B cell (primary cell): ENCODE measurements at regions not wholly inside any gene's neighbourhood (a gene's known extent, or its start where the extent isn't known, plus 50 kb on each side); places are given as distances from the start of the nearest gene placed in this dataset.

Experiments used
- ATAC-seq: fragments of 200-7000 bp; cut with Tn5 transposase; one replicate; pipeline ENCODE4 v1.10.0; 2021; ENCODE audit warnings: low read depth, mild to moderate bottlenecking, moderate number of reproducible peaks, moderate library complexity
- CTCF ChIA-PET: fragments of 350-600 bp; sonication (Branson Sonifier 250); formaldehyde crosslinking; loops from one replicate; lab custom pipeline; 2021; ENCODE audit warnings: antibody characterized with exemption, inconsistent platforms; lab: Charles Lee
- POLR2A ChIA-PET: fragments of 350-600 bp; sonication (Branson Sonifier 250); formaldehyde crosslinking; loops from one replicate; lab custom pipeline; 2021; ENCODE audit warnings: antibody characterized with exemption; lab: Charles Lee
- DNase-seq: peaks from one replicate; pipeline ENCODE4 v3.0.0; 2013
- H2AFZ ChIP-seq: 2 replicates; pipeline ENCODE4 v1.6.1; 2012; ENCODE audit warnings: mild to moderate bottlenecking, low read depth, low read length; ENCODE audit not compliant: insufficient read depth, poor library complexity, severe bottlenecking
- H3K27ac ChIP-seq, 2 donors: 1 replicate in 1 of 2; 2 replicates in 1 of 2; pipeline ENCODE4 v1.5.1; 2012 to 2013; ENCODE audit warnings: low read length in 2 of 2, mild to moderate bottlenecking in 2 of 2, moderate library complexity in 1 of 2
- H3K27me3 ChIP-seq, 4 experiments: fragments of 200-600 bp in 1 of 4; sonication (generic) in 1 of 4; replicated peaks in 1 of 4; 1 replicate in 2 of 4; 2 replicates in 2 of 4; pipeline versions ENCODE4 v1.6.1 to v1.7.0; 2013 to 2016; ENCODE audit warnings: low read length in 3 of 4, mild to moderate bottlenecking in 2 of 4, mixed read lengths in 1 of 4, moderate library complexity in 1 of 4; ENCODE audit not compliant: insufficient read depth in 4 of 4, control insufficient read depth in 3 of 4; ENCODE audit errors: control extremely low read depth in 1 of 4
- H3K36me3 ChIP-seq, 2 experiments: replicated peaks in 1 of 2; 1 replicate in 1 of 2; 2 replicates in 1 of 2; pipeline versions ENCODE4 v1.6.1 to v1.7.1; 2013; ENCODE audit warnings: low read length in 1 of 2; ENCODE audit not compliant: insufficient read depth in 2 of 2, control insufficient read depth in 1 of 2; ENCODE audit errors: control extremely low read depth in 1 of 2, extremely low read depth in 1 of 2
- H3K4me1 ChIP-seq, 2 donors: fragments of 200-600 bp in 1 of 2; sonication (generic) in 1 of 2; 1 replicate in 1 of 2; 2 replicates in 1 of 2; pipeline versions ENCODE4 v1.5.1 to v1.6.1; 2013 to 2017; ENCODE audit warnings: low read length in 2 of 2; ENCODE audit not compliant: control insufficient read depth in 2 of 2, insufficient read depth in 2 of 2
- H3K4me2 ChIP-seq: replicated peaks from 2 replicates; pipeline ENCODE3; 2012; ENCODE audit warnings: mild to moderate bottlenecking, low read depth, low read length; ENCODE audit not compliant: poor library complexity, severe bottlenecking
- H3K4me3 ChIP-seq, 5 experiments: fragments of 200-600 bp in 1 of 5; sonication (generic) in 1 of 5; 1 replicate in 3 of 5; 2 replicates in 2 of 5; pipeline versions ENCODE4 v1.5.1 to v1.7.0; 2011 to 2016; ENCODE audit warnings: low read length in 4 of 5, mild to moderate bottlenecking in 4 of 5, low read depth in 2 of 5, control low read depth in 1 of 5, moderate library complexity in 1 of 5; ENCODE audit not compliant: insufficient read depth in 1 of 5; ENCODE audit errors: control extremely low read depth in 1 of 5, extremely low read depth in 1 of 5
- H3K79me2 ChIP-seq: fragments of 200-600 bp; sonication (generic); one replicate; pipeline ENCODE4 v1.6.0; 2016; ENCODE audit warnings: low read length; ENCODE audit not compliant: control insufficient read depth, insufficient read depth
- H3K9ac ChIP-seq: fragments of 200-600 bp; sonication (generic); 2 replicates; pipeline ENCODE4 v1.6.1; 2017; ENCODE audit warnings: mild to moderate bottlenecking, low read length, moderate library complexity
- H3K9me3 ChIP-seq, 3 donors: one replicate each; pipeline versions ENCODE4 v1.6.1 to v1.7.1; 2013; ENCODE audit warnings: low read length in 2 of 3; ENCODE audit not compliant: control insufficient read depth in 2 of 3, insufficient read depth in 1 of 3; ENCODE audit errors: control extremely low read depth in 1 of 3
- H4K20me1 ChIP-seq: 2 replicates; pipeline ENCODE4 v1.6.0; 2012; ENCODE audit warnings: mild to moderate bottlenecking, low read length; ENCODE audit not compliant: insufficient read depth, control insufficient read depth, poor library complexity, severe bottlenecking
- H3K27ac Mint-ChIP-seq: one replicate; pipeline ENCODE4 v1.8.0; 2021; ENCODE audit warnings: mixed read lengths
- H3K27me3 Mint-ChIP-seq: one replicate; pipeline ENCODE4 v1.8.0; 2021; ENCODE audit warnings: mixed read lengths
- H3K4me1 Mint-ChIP-seq: one replicate; pipeline ENCODE4 v1.8.0; 2021; ENCODE audit warnings: mixed read lengths
- H3K4me3 Mint-ChIP-seq: one replicate; pipeline ENCODE4 v1.8.0; 2021; ENCODE audit warnings: mixed read lengths
- H3K9me3 Mint-ChIP-seq: one replicate; pipeline ENCODE4 v1.8.0; 2022; ENCODE audit warnings: mixed read lengths; ENCODE audit not compliant: insufficient read depth
- CTCF ChIP-seq: fragments of 200-600 bp; IDR thresholded peaks from one replicate; pipeline ENCODE4 v1.8.0; 2022; ENCODE audit warnings: antibody characterized with exemption, mild to moderate bottlenecking
- EZH2 ChIP-seq: IDR thresholded peaks from 2 replicates; pipeline ENCODE4 v1.6.1; 2012; ENCODE audit warnings: borderline replicate concordance, low read depth, mild to moderate bottlenecking, moderate library complexity, low read length; ENCODE audit not compliant: insufficient read depth, poor library complexity, severe bottlenecking
- WGBS: methylation state at CpG from one replicate; pipeline ENCODE4 v1.1.5; 2013; ENCODE audit warnings: missing lambda C conversion rate; ENCODE audit not compliant: insufficient coverage; 5-methylcytosine and 5-hydroxymethylcytosine counted together
- intact Hi-C: fragments of 100-400 bp; cut with micrococcal nuclease; formaldehyde crosslinking; loops from one replicate; pipeline ENCODE4 v1.10.0; 2022

GRCh38 chr18:22488554-22488953 lies 70.8 kb upstream of the CTAGE1 start:
- Histone ChIP-seq H3K4me2 (no peak overlapping the region), H3K79me2 (no peaks in the 10 kb centered on the region), H3K9me3 (peaks cover 0 to 2% (median 0%) of the 10 kb centered on the region in 3 donors), H3K27ac (no peak overlapping the region), H3K4me3 (no peak overlapping the region), H3K9ac (no peak overlapping the region), H4K20me1 (no peaks in the 10 kb centered on the region), H3K36me3 (no peaks in the 10 kb centered on the region), H2AFZ (no peak overlapping the region), H3K4me1 (no peaks in the 10 kb centered on the region), H3K27me3 (no peaks in the 10 kb centered on the region)
- Mint-ChIP-seq H3K4me3 (no peak overlapping the region), H3K4me1 (no peaks in the 10 kb centered on the region), H3K27me3 (no peaks in the 10 kb centered on the region), H3K27ac (no peak overlapping the region), H3K9me3 (no peaks in the 10 kb centered on the region)
- DNase-seq, result no peak
- ChIA-PET POLR2A (no interaction called here), CTCF (no interaction called here)
- ATAC-seq, result no peak
- TF ChIP-seq EZH2, result no peak
- intact Hi-C loops, result no loop called here
- WGBS, result 83% methylated on average over 5 of the region's 5 CpGs

GRCh38 chr18:22489704-22490103 lies 72.0 kb upstream of the CTAGE1 start:
- peaks cover 0 to 2% (median 1%) of the 10 kb centered on the region in 3 donors for H3K9me3 ChIP-seq
- Mint-ChIP-seq H3K27ac (no peak overlapping the region), H3K27me3 (no peaks in the 10 kb centered on the region), H3K9me3 (no peaks in the 10 kb centered on the region), H3K4me1 (no peaks in the 10 kb centered on the region), H3K4me3 (no peak overlapping the region)
- H3K9ac ChIP-seq, result no peak overlapping the region
- no peaks in the 10 kb centered on the region for H3K79me2 ChIP-seq
- WGBS, result no CpG with 5 or more reads among the region's 1 CpG
- no peak for ATAC-seq
- H3K36me3 ChIP-seq, result no peaks in the 10 kb centered on the region
- TF ChIP-seq EZH2 (no peak), CTCF (no peak)
- ChIA-PET POLR2A (no interaction called here), CTCF (no interaction called here)
- no peak overlapping the region for H3K4me3 ChIP-seq
- H2AFZ ChIP-seq, result no peak overlapping the region
- no peak overlapping the region for H3K27ac ChIP-seq
- H3K4me1 ChIP-seq, result no peaks in the 10 kb centered on the region
- intact Hi-C loops, result no loop called here
- no peaks in the 10 kb centered on the region for H3K27me3 ChIP-seq
- no peak overlapping the region for H3K4me2 ChIP-seq
- no peak for DNase-seq
- H4K20me1 ChIP-seq, result no peaks in the 10 kb centered on the region
